ENCODE measurements at regions not wholly inside any gene's neighbourhood (a gene's known extent, or its start where the extent isn't known, plus 50 kb on each side); places are given as distances from the start of the nearest gene placed in this dataset.

GRCh38 chr12:12018454-12018853 lies 52.3 kb upstream of the BCL2L14 start:
- Histone ChIP-seq H3K27me3 (no peaks in the 10 kb centered on the region), H3K4me1 (no peaks in the 10 kb centered on the region), H3K4me3 (no peak overlapping the region), H3K9me3 (no peaks in the 10 kb centered on the region), H3K27ac (no peak overlapping the region), H3K36me3 (no peaks in the 10 kb centered on the region)
- DNase-seq: no peak
- no peak for TF ChIP-seq POLR2A (IDR thresholded peaks at IDR 0.05)
- TF ChIP-seq, protein P1, sequence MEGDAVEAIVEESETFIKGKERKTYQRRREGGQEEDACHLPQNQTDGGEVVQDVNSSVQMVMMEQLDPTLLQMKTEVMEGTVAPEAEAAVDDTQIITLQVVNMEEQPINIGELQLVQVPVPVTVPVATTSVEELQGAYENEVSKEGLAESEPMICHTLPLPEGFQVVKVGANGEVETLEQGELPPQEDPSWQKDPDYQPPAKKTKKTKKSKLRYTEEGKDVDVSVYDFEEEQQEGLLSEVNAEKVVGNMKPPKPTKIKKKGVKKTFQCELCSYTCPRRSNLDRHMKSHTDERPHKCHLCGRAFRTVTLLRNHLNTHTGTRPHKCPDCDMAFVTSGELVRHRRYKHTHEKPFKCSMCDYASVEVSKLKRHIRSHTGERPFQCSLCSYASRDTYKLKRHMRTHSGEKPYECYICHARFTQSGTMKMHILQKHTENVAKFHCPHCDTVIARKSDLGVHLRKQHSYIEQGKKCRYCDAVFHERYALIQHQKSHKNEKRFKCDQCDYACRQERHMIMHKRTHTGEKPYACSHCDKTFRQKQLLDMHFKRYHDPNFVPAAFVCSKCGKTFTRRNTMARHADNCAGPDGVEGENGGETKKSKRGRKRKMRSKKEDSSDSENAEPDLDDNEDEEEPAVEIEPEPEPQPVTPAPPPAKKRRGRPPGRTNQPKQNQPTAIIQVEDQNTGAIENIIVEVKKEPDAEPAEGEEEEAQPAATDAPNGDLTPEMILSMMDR (IDR thresholded peaks at IDR 0.05): no peak

GRCh38 chr12:12019881-12020280 lies 50.9 kb upstream of the BCL2L14 start:
- H3K4me3 ChIP-seq: no peak overlapping the region
- peaks cover 0 to 5% (median under 1%) of the 10 kb centered on the region in 4 donors for H3K4me1 ChIP-seq
- no peak for DNase-seq
- TF ChIP-seq, protein P1 (IDR thresholded peaks at IDR 0.05): no peak
- TF ChIP-seq POLR2A (IDR thresholded peaks at IDR 0.05): no peak
- H3K36me3 ChIP-seq: no peaks in the 10 kb centered on the region
- no peak overlapping the region for H3K27ac ChIP-seq
- H3K9me3 ChIP-seq: no peaks in the 10 kb centered on the region
- no peaks in the 10 kb centered on the region for H3K27me3 ChIP-seq

GRCh38 chr12:12020762-12021161 lies 50.0 kb upstream of the BCL2L14 start:
- H3K9me3 ChIP-seq: no peaks in the 10 kb centered on the region
- peaks cover 0 to 13% (median 7%) of the 10 kb centered on the region in 4 donors for H3K4me1 ChIP-seq
- H3K27ac ChIP-seq: no peak overlapping the region
- TF ChIP-seq, protein P1 (IDR thresholded peaks at IDR 0.05): no peak
- no peak for TF ChIP-seq POLR2A (IDR thresholded peaks at IDR 0.05)
- DNase-seq: no peak
- H3K27me3 ChIP-seq: no peaks in the 10 kb centered on the region
- H3K4me3 ChIP-seq: no peak overlapping the region
- H3K36me3 ChIP-seq: no peaks in the 10 kb centered on the region
